Right atrium auricular region (tissue), 2 donors: ENCODE measurements at regions not wholly inside any gene's neighbourhood (a gene's known extent, or its start where the extent isn't known, plus 50 kb on each side); places are given as distances from the start of the nearest gene placed in this dataset.

Source experiments
- DNase-seq: peaks from one replicate; pipeline ENCODE4 v3.0.0-alpha.2; 2019; ENCODE audit warnings: low spot score
- H3K27ac ChIP-seq, 2 donors: fragments of 200-600 bp; sonication (generic); 1 replicate in 1 of 2; 2 replicates in 1 of 2; pipeline ENCODE4 v1.5.1; 2016 to 2019
- H3K27me3 ChIP-seq, 2 donors: fragments of 200-600 bp; sonication (generic); one replicate each; pipeline versions ENCODE4 v1.5.1 to v1.6.0; 2017 to 2019
- H3K36me3 ChIP-seq: fragments of 200-600 bp; sonication (generic); one replicate; pipeline ENCODE4 v1.5.1; 2016
- H3K4me1 ChIP-seq, 2 donors: fragments of 200-600 bp; sonication (generic); one replicate each; pipeline versions ENCODE4 v1.5.1 to v1.6.0; 2017 to 2019
- H3K4me3 ChIP-seq, 2 donors: fragments of 200-600 bp; sonication (generic); 1 replicate in 1 of 2; 2 replicates in 1 of 2; pipeline ENCODE4 v1.5.1; 2017 to 2019; ENCODE audit warnings: mild to moderate bottlenecking in 1 of 2, moderate library complexity in 1 of 2
- H3K9me3 ChIP-seq, 2 donors: fragments of 200-600 bp; sonication (generic); one replicate each; pipeline ENCODE4 v1.5.1; 2019
- CTCF ChIP-seq, 2 donors: fragments of 200-600 bp; sonication (generic); IDR thresholded peaks; one replicate each; pipeline ENCODE4 v1.5.1; 2019; ENCODE audit warnings: antibody characterized with exemption in 2 of 2

DNA sequence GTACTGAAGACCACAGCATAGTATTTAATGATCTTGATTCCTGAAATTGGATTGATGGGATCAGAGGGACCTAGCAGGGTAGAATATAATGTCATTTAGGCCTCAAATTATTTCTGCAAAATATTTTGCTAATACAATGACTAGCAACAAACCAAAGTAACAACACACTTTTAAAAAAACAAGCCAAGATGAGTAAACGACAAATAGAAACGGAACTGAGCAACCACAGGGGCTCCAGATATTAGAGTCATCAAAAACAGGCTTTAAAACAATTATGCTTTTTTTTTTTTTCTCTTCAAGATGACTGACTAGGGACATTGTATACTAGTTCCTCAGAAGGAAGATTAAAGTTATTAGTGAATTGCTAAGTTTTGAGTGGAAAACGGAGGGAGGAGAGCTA is 447.1 kb upstream of the MMADHC start:
- Histone ChIP-seq H3K36me3 (no peaks in the 10 kb centered on the region), H3K4me1 (no peaks in the 10 kb centered on the region), H3K4me3 (no peak overlapping the region), H3K27ac (no peak overlapping the region), H3K9me3 (no peaks in the 10 kb centered on the region), H3K27me3 (no peaks in the 10 kb centered on the region)
- DNase-seq, result no peak
- TF ChIP-seq CTCF (IDR thresholded peaks at IDR 0.05), result no peak

DNA sequence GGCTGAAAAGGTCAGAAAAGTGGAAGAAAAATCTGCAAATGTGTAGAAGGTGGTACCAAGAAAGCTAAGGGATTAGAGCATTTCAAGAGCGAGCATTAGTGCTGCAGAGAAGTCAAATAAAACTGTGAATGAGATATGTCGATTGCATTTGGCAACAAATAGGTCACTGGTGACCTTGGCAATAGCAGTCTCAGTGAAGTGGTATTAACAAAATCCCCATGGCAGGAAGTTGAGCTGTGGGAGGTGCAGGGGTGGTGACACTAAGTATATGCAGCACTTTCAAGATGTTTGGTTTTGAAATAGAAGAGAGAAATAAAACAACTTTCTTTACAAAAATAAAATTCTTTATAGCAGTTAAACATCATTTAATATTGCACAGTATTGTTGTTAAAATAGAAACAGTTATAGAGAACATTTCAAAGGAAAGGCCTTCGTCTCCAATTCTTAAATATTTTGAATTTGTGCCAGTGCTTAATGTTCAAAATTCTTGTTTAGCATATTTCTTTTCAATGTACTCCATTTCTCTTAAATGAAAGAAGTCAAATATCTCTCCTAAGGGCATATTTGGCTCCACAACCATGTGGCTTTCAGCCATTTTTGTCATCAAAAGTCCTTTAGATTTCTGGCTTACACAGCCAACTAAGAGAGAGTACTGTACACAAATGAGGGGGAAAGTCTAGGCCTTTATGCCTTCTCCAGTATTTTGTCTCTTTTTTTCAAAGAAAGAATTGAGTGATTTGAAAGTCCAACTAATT is 443.0 kb upstream of the MMADHC start:
- Histone ChIP-seq H3K4me1 (no peaks in the 10 kb centered on the region), H3K4me3 (no peak overlapping the region), H3K27ac (no peak overlapping the region), H3K36me3 (no peaks in the 10 kb centered on the region), H3K27me3 (no peaks in the 10 kb centered on the region), H3K9me3 (no peaks in the 10 kb centered on the region)
- no peak for TF ChIP-seq CTCF (IDR thresholded peaks at IDR 0.05)
- no peak for DNase-seq

DNA sequence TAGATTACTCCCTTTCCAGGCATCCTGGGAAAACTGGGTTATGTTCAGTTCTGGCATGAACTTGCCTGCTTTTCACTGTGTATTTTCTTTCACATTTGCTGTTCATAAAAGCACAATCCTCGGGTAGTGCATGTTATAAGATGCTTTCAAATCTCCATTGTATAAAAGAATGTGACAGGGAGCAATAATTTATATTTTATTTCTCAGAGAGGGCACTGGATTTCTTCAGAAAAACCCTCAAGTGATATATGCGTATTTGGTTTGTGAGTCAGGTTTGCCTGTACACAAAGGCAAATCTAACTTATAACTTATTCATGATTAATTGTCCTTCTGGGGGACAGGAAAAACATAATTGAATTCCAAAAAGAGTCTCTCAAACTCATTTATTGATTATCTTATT is 440.7 kb upstream of the MMADHC start:
- no peak overlapping the region for H3K4me3 ChIP-seq
- DNase-seq, result no peak
- no peak for TF ChIP-seq CTCF (IDR thresholded peaks at IDR 0.05)
- H3K36me3 ChIP-seq, result no peaks in the 10 kb centered on the region
- H3K4me1 ChIP-seq, result no peaks in the 10 kb centered on the region
- H3K9me3 ChIP-seq, result no peaks in the 10 kb centered on the region
- H3K27me3 ChIP-seq, result no peaks in the 10 kb centered on the region
- H3K27ac ChIP-seq, result no peak overlapping the region

GRCh38 chr2:150027164-150027563 is 439.6 kb upstream of the MMADHC start:
- no peak overlapping the region for H3K4me3 ChIP-seq
- H3K9me3 ChIP-seq, result no peaks in the 10 kb centered on the region
- no peaks in the 10 kb centered on the region for H3K36me3 ChIP-seq
- H3K4me1 ChIP-seq, result no peaks in the 10 kb centered on the region
- no peaks in the 10 kb centered on the region for H3K27me3 ChIP-seq
- H3K27ac ChIP-seq, result no peak overlapping the region
- DNase-seq, result no peak
- TF ChIP-seq CTCF (IDR thresholded peaks at IDR 0.05), result no peak

GRCh38 chr2:150023663-150024062 is 436.1 kb upstream of the MMADHC start:
- Histone ChIP-seq H3K9me3 (no peaks in the 10 kb centered on the region), H3K27me3 (no peaks in the 10 kb centered on the region), H3K4me1 (no peaks in the 10 kb centered on the region), H3K36me3 (no peaks in the 10 kb centered on the region), H3K4me3 (no peak overlapping the region), H3K27ac (no peak overlapping the region)
- DNase-seq, result no peak
- no peak for TF ChIP-seq CTCF (IDR thresholded peaks at IDR 0.05)

GRCh38 chr2:150023044-150023443 is 435.5 kb upstream of the MMADHC start:
- Histone ChIP-seq H3K4me3 (no peak overlapping the region), H3K27me3 (no peaks in the 10 kb centered on the region), H3K4me1 (no peaks in the 10 kb centered on the region), H3K36me3 (no peaks in the 10 kb centered on the region), H3K27ac (no peak overlapping the region), H3K9me3 (no peaks in the 10 kb centered on the region)
- TF ChIP-seq CTCF (IDR thresholded peaks at IDR 0.05), result no peak
- DNase-seq, result no peak
